ENCODE measurements at regions not wholly inside any gene's neighbourhood (a gene's known extent, or its start where the extent isn't known, plus 50 kb on each side); places are given as distances from the start of the nearest gene placed in this dataset.

DNA sequence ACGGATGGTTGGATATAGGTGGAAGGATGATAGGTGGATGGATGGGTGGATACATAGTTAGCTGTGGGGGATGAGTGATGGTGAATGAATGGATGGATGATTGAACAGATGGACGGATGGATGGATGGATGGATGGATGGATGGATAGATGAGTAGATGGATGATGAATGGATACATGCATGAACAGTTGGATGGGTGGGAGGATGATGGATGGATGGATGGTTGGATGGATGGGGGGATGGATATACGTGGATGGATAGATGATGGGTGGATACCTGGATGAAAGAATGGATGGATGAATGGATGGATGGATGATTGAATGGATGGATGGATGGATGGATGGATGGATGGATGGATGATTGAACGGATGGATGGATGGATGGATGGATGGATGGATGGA, 68.4 kb upstream of the PRR5 start:
- no peak overlapping the region for H3K27ac ChIP-seq (ENCODE audit: control insufficient read depth, insufficient read depth)
- TF ChIP-seq RAD51 (IDR thresholded peaks at IDR 0.05) (no peak), ZNF384 (IDR thresholded peaks at IDR 0.05; ENCODE audit: borderline replicate concordance, low read depth, low read length) (no peak), SP1 (IDR thresholded peaks at IDR 0.05; ENCODE audit: low read depth, low read length) (no peak), TCF3 (IDR thresholded peaks at IDR 0.05; ENCODE audit: borderline replicate concordance, insufficient read depth, low read depth, low read length) (no peak), SRF (IDR thresholded peaks at IDR 0.05; ENCODE audit: low read depth in 2 of 2, low read length in 2 of 2) (no peak), CHD1 (IDR thresholded peaks at IDR 0.05; ENCODE audit: low read depth, low read length) (no peak), BCLAF1 (IDR thresholded peaks at IDR 0.05) (no peak), PML (IDR thresholded peaks at IDR 0.05; ENCODE audit: low read length) (no peak), TBL1XR1 (IDR thresholded peaks at IDR 0.05; ENCODE audit: low read depth, low read length) (no peak), GATAD2B (conservative IDR thresholded peaks at IDR 0.05; ENCODE audit: low read depth) (no peak), MEF2A (IDR thresholded peaks at IDR 0.05; ENCODE audit: insufficient read depth, low read depth, low read length) (no peak), CEBPZ (IDR thresholded peaks at IDR 0.05; ENCODE audit: low read depth, low read length) (no peak), JUND (IDR thresholded peaks at IDR 0.05; ENCODE audit: low read depth, low read length) (no peak), SREBF1 (IDR thresholded peaks at IDR 0.05; ENCODE audit: low read length) (no peak)
- H3K4me2 ChIP-seq (ENCODE audit: control insufficient read depth, insufficient read depth), result no peak overlapping the region
- no peak for ATAC-seq
- CTCF ChIA-PET, result no interaction called here
- no peak overlapping the region for H3K4me3 ChIP-seq
- in situ Hi-C loops (cut with MboI), result no loop called here
- no peaks in the 10 kb centered on the region for H3K79me2 ChIP-seq (ENCODE audit: control insufficient read depth, insufficient read depth, low read length)
- H3K4me1 ChIP-seq (ENCODE audit: control insufficient read depth, insufficient read depth, low read length), result no peaks in the 10 kb centered on the region
- DNase-seq (ENCODE audit: low read depth, low spot score), result no peak
- no TSS peak for BruUV-seq (replicated peaks)
- no peak overlapping the region for H2AFZ ChIP-seq (ENCODE audit: control insufficient read depth, low read depth, low read length)
- H3K36me3 ChIP-seq (ENCODE audit: control insufficient read depth in 2 of 2, insufficient read depth in 2 of 2, low read length in 1 of 2), result no peaks in the 10 kb centered on the region
- no peak overlapping the region for H3K9ac ChIP-seq (ENCODE audit: control insufficient read depth, insufficient read depth, low read length)
- no peak for FAIRE-seq
- SMC1A ChIA-PET (ENCODE audit: uncharacterized antibody, unreplicated experiment), result no interaction called here
- no peaks in the 10 kb centered on the region for H3K27me3 ChIP-seq (replicated peaks in 1 of 2; ENCODE audit: control insufficient read depth in 2 of 2, insufficient read depth in 2 of 2, low read length in 1 of 2)
- intact Hi-C loops (cut with micrococcal nuclease; ENCODE audit: unreplicated experiment), result no loop called here
- 22% methylated on average over 4 of the region's 4 CpGs for WGBS (ENCODE audit: insufficient coverage, insufficient replicate concordance, low lambda C conversion rate, missing lambda C conversion rate)
- no peaks in the 10 kb centered on the region for H4K20me1 ChIP-seq (ENCODE audit: control insufficient read depth, insufficient read depth)
- POLR2A ChIA-PET, result no interaction called here
- RAD21 ChIA-PET (ENCODE audit: unreplicated experiment), result no interaction called here
- H3K9me3 ChIP-seq (replicated peaks; ENCODE audit: control insufficient read depth, insufficient read depth, low read length), result no peaks in the 10 kb centered on the region
